A549 (cell line): ENCODE measurements at regions not wholly inside any gene's neighbourhood (a gene's known extent, or its start where the extent isn't known, plus 50 kb on each side); places are given as distances from the start of the nearest gene placed in this dataset.
"Not testable (repeated sequence)": the region's sequence is repeated elsewhere in the genome, so short reads cannot be mapped to it uniquely, and the experiment has no call there.

Experiments used
- ATAC-seq, 2 experiments: fragments of 200-7000 bp in 1 of 2; fragments of >200 bp in 1 of 2; cut with Nextera tagmentation in 1 of 2; cut with Tn5 transposase in 1 of 2; 3 replicates each; pipeline versions ENCODE4 v1.8.0 to v1.9.1; 2018 to 2020; ENCODE audit warnings: mild to moderate bottlenecking in 1 of 2, moderate library complexity in 1 of 2
- CTCF ChIA-PET: fragments of 300-600 bp; sonication (Branson Sonifier 250); formaldehyde crosslinking; extraction: SDS; loops from one replicate; lab custom pipeline; 2021; ENCODE audit warnings: antibody characterized with exemption, inconsistent platforms; lab: Yijun Ruan, JAX
- POLR2A ChIA-PET: fragments of 350-600 bp; formaldehyde crosslinking; extraction: SDS; loops from one replicate; lab custom pipeline; 2021; ENCODE audit warnings: antibody characterized with exemption, inconsistent platforms; lab: Yijun Ruan, JAX
- DNase-seq, 2 experiments: peaks; one replicate each; pipeline versions ENCODE4 v3.0.0 to v3.0.0-alpha.2; 2011 to 2016; ENCODE audit warnings: low read depth in 1 of 2, low spot score in 1 of 2
- FAIRE-seq: peaks from 2 replicates; lab custom pipeline; 2011; peaks lifted over from hg19 to GRCh38; lab: Jason Lieb, UNC
- H3K27ac ChIP-seq, 2 experiments: fragments of >200 bp; sonication (Bioruptor Twin); formaldehyde crosslinking; 3 replicates each; pipeline ENCODE4 v1.5.1; 2016 to 2017
- H3K4me1 ChIP-seq: fragments of >200 bp; sonication (Bioruptor Twin); formaldehyde crosslinking; 3 replicates; pipeline ENCODE4 v1.6.1; 2016
- H3K4me2 ChIP-seq: fragments of >200 bp; sonication (Bioruptor Twin); formaldehyde crosslinking; 3 replicates; pipeline ENCODE4 v1.6.1; 2016
- H3K4me3 ChIP-seq: fragments of >200 bp; sonication (Bioruptor Twin); formaldehyde crosslinking; 3 replicates; pipeline ENCODE4 v1.5.1; 2016
- H3K9me3 ChIP-seq: fragments of >200 bp; sonication (Bioruptor Twin); formaldehyde crosslinking; 3 replicates; pipeline ENCODE4 v1.6.1; 2016
- CBX8 ChIP-seq: fragments of 200-600 bp; sonication (generic); IDR thresholded peaks from 2 replicates; pipeline ENCODE4 v1.6.1; 2016
- CEBPB ChIP-seq, 2 experiments: fragments of >200 bp in 1 of 2; sonication (Bioruptor Twin) in 1 of 2; formaldehyde crosslinking in 1 of 2; IDR thresholded peaks; 2 replicates each; pipeline ENCODE4 v1.6.1; 2012 to 2016
- EHF ChIP-seq: fragments of 250-450 bp; sonication (Bioruptor Pico); IDR thresholded peaks from 2 replicates; pipeline ENCODE4 v1.5.0; 2020; ENCODE audit warnings: mild to moderate bottlenecking
- FOSB ChIP-seq: fragments of 250-450 bp; sonication (Bioruptor Pico); IDR thresholded peaks from 2 replicates; pipeline ENCODE4 v1.5.0; 2020; ENCODE audit warnings: mild to moderate bottlenecking, moderate library complexity
- NFE2L2 ChIP-seq: fragments of 150-350 bp; conservative IDR thresholded peaks from 2 replicates; pipeline ENCODE4 v1.6.1; 2014; ENCODE audit warnings: low read length
- PHF8 ChIP-seq: fragments of 200-600 bp; sonication (generic); IDR thresholded peaks from 2 replicates; pipeline ENCODE4 v1.6.1; 2016; ENCODE audit warnings: low read depth, mild to moderate bottlenecking, antibody characterized with exemption, moderate library complexity, borderline replicate concordance
- RAD21 ChIP-seq, 2 experiments: fragments of >200 bp in 1 of 2; sonication (Bioruptor Twin) in 1 of 2; formaldehyde crosslinking in 1 of 2; IDR thresholded peaks in 1 of 2; conservative IDR thresholded peaks in 1 of 2; 2 replicates in 1 of 2; 3 replicates in 1 of 2; pipeline ENCODE4 v1.6.1; 2012 to 2018; ENCODE audit warnings: inconsistent platforms in 1 of 2
- RCOR1 ChIP-seq: fragments of 150-350 bp; IDR thresholded peaks from 2 replicates; pipeline ENCODE4 v1.6.1; 2014; ENCODE audit warnings: antibody characterized with exemption, low read length, low read depth
- RFX5 ChIP-seq: fragments of 450-650 bp; IDR thresholded peaks from 2 replicates; pipeline ENCODE4 v1.7.1; 2014; ENCODE audit warnings: antibody characterized with exemption, mild to moderate bottlenecking, moderate library complexity
- TP53 ChIP-seq: fragments of 250-450 bp; sonication (Bioruptor Pico); IDR thresholded peaks from 2 replicates; pipeline ENCODE4 v1.5.0; 2021; ENCODE audit warnings: mild to moderate bottlenecking, moderate library complexity
- ZC3H11A ChIP-seq: fragments of 450-650 bp; IDR thresholded peaks from 2 replicates; pipeline ENCODE4 v1.6.1; 2014; ENCODE audit warnings: antibody characterized with exemption, mild to moderate bottlenecking
- ZFP36 ChIP-seq: fragments of 450-650 bp; IDR thresholded peaks from 2 replicates; pipeline ENCODE4 v1.6.1; 2014; ENCODE audit warnings: borderline replicate concordance; ENCODE audit not compliant: partially characterized antibody
- ZNF302 ChIP-seq: fragments of 250-450 bp; sonication (Bioruptor Pico); IDR thresholded peaks from 2 replicates; pipeline ENCODE4 v1.9.0; 2021; ENCODE audit warnings: inconsistent platforms, mild to moderate bottlenecking, moderate library complexity
- ZSCAN20 ChIP-seq: fragments of 250-450 bp; sonication (Bioruptor Pico); IDR thresholded peaks from 2 replicates; pipeline ENCODE4 v1.8.0; 2022; ENCODE audit warnings: mild to moderate bottlenecking, moderate library complexity
- WGBS: methylation state at CpG from one replicate; pipeline ENCODE4 v1.1.6; 2017; ENCODE audit errors: missing lambda C conversion rate; 5-methylcytosine and 5-hydroxymethylcytosine counted together
- TF ChIP-seq, protein P1 (sequence below): IDR thresholded peaks from 2 replicates; pipeline ENCODE4 v1.6.1; 2012
- TF ChIP-seq, protein P2 (sequence below): IDR thresholded peaks from 2 replicates; pipeline ENCODE4 v1.6.1; 2012
- TF ChIP-seq, protein P3 (sequence below): IDR thresholded peaks from 2 replicates; pipeline ENCODE4 v1.6.1; 2012; ENCODE audit warnings: low read depth, borderline replicate concordance
- TF ChIP-seq, protein P4 (sequence below): fragments of >200 bp; sonication (Bioruptor Twin); formaldehyde crosslinking; IDR thresholded peaks from 3 replicates; pipeline ENCODE4 v1.5.1; 2016
- TF ChIP-seq, protein P5 (sequence below): fragments of 450-650 bp; IDR thresholded peaks from 2 replicates; pipeline ENCODE4 v1.6.1; 2014; ENCODE audit warnings: antibody characterized with exemption
- TF ChIP-seq, protein P6 (sequence below): fragments of 250-450 bp; sonication (Bioruptor Pico); IDR thresholded peaks from 2 replicates; pipeline ENCODE4 v1.5.0; 2021; ENCODE audit warnings: mild to moderate bottlenecking, moderate library complexity, borderline replicate concordance
- TF ChIP-seq, protein P7 (sequence below): fragments of 150-350 bp; IDR thresholded peaks from 2 replicates; pipeline ENCODE4 v1.6.1; 2014; ENCODE audit warnings: low read depth, mild to moderate bottlenecking, low read length

DNA sequence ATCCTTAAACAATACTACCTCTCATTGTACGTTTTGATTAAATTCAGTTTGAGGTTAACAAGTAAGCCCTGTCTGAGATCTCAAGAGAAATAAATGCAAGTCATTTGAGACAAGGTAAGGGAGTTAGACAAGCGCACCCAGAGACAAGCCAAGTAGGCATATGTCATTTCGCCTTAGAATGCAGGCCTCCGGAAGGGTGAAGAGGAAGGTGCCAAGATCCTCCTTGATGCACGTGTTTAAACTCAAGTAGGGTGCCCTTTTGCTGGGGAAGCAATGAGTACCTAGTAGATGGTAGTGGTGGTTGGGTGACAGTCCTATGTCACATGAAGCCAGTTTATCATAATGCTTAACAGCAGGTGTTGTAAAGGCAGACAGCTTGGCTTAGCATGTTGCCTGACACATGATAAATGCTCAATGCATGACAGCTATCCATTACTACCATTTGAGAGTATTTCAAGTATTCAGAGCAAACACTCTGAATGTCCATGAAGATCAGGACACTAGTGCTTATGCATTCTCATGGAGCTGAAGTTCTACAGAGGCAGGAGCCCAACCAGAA is 415.9 kb downstream of the TMEM135 start:
- CTCF ChIA-PET, result interaction anchor here (1.3 kb wide), 1 partner anchor 32 kb away, joined by 4 read pairs; no protein-coding TSS in a partner anchor
- DNase-seq (no peak), ATAC-seq (no peak), FAIRE-seq (no peak)
- Histone ChIP-seq H3K27ac (no peak overlapping the region), H3K4me2 (no peak overlapping the region), H3K4me1 (no peaks in the 10 kb centered on the region), H3K4me3 (no peak overlapping the region), H3K9me3 (no peaks in the 10 kb centered on the region)
- WGBS, result 51% methylated on average over 5 of the region's 5 CpGs
- TF ChIP-seq, protein P1, sequence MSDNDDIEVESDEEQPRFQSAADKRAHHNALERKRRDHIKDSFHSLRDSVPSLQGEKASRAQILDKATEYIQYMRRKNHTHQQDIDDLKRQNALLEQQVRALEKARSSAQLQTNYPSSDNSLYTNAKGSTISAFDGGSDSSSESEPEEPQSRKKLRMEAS, result no peak
- no peak for TF ChIP-seq RCOR1
- no peak for TF ChIP-seq RAD21 (conservative IDR thresholded peaks at IDR 0.05 in 1 of 2, IDR thresholded peaks at IDR 0.05 in 1 of 2)
- 0 out of 2 replicates have a peak, but pooled peaks have one; percentile 12 for TF ChIP-seq NFE2L2
- no peak for TF ChIP-seq EHF (CRISPR knock-in tag)
- POLR2A ChIA-PET, result no interaction called here

DNA sequence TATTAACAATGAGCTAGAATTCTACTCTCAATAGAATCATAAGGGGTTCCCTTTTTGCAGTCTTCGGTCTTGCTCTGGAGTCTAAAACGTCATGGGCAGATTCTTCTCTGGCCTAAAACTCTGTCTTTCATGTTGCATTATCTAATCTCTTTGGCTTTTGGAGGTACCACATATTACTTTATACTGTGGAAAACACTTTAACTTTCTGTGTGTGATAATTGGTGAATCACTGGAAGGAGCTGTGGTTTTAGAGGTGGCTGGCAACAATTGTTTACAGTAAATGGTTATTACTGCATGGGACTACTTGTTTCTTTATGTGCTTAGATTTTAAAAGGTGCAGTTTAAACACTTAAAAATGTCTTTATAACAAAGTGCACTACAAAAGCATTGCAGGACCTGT is 414.3 kb downstream of the TMEM135 start:
- WGBS, result 31% methylated on average over 2 of the region's 2 CpGs

DNA sequence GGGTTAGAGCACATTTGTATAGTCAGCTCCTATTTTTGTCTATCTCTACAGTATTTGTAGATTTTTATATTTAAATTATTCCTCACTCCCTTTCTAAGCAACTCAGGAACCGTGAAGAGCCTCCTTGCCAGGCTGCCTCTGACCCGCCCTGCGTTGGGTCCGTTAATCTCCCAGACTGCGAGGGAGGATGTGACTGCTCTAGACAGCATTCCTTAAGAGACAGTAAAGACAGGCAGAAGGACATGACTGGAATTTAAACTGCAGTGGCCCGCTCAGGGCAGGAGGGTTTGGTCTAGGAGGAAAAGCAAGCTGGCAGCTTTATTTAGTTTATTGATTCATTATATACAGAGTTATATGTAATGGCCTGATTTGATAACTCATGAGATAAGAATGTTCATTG is 413.7 kb downstream of the TMEM135 start:
- WGBS, result 63% methylated on average over 6 of the region's 6 CpGs
- ATAC-seq, result no peak
- TF ChIP-seq FOSB (CRISPR knock-in tag), result no peak
- no peak for TF ChIP-seq ZSCAN20 (CRISPR knock-in tag)
- TF ChIP-seq, protein P2, sequence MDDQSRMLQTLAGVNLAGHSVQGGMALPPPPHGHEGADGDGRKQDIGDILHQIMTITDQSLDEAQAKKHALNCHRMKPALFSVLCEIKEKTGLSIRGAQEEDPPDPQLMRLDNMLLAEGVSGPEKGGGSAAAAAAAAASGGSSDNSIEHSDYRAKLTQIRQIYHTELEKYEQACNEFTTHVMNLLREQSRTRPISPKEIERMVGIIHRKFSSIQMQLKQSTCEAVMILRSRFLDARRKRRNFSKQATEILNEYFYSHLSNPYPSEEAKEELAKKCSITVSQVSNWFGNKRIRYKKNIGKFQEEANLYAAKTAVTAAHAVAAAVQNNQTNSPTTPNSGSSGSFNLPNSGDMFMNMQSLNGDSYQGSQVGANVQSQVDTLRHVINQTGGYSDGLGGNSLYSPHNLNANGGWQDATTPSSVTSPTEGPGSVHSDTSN, result no peak
- TF ChIP-seq ZFP36, result no peak
- TF ChIP-seq, protein P3, sequence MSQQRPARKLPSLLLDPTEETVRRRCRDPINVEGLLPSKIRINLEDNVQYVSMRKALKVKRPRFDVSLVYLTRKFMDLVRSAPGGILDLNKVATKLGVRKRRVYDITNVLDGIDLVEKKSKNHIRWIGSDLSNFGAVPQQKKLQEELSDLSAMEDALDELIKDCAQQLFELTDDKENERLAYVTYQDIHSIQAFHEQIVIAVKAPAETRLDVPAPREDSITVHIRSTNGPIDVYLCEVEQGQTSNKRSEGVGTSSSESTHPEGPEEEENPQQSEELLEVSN, result no peak
- TF ChIP-seq, protein P1, result no peak
- no peak for TF ChIP-seq ZNF302
- TF ChIP-seq, protein P4, sequence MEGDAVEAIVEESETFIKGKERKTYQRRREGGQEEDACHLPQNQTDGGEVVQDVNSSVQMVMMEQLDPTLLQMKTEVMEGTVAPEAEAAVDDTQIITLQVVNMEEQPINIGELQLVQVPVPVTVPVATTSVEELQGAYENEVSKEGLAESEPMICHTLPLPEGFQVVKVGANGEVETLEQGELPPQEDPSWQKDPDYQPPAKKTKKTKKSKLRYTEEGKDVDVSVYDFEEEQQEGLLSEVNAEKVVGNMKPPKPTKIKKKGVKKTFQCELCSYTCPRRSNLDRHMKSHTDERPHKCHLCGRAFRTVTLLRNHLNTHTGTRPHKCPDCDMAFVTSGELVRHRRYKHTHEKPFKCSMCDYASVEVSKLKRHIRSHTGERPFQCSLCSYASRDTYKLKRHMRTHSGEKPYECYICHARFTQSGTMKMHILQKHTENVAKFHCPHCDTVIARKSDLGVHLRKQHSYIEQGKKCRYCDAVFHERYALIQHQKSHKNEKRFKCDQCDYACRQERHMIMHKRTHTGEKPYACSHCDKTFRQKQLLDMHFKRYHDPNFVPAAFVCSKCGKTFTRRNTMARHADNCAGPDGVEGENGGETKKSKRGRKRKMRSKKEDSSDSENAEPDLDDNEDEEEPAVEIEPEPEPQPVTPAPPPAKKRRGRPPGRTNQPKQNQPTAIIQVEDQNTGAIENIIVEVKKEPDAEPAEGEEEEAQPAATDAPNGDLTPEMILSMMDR, result no peak
- FAIRE-seq, result no peak
- no peaks in the 10 kb centered on the region for H3K4me1 ChIP-seq
- no peaks in the 10 kb centered on the region for H3K9me3 ChIP-seq
- ChIA-PET CTCF (interaction anchor here (1.2 kb wide), 1 partner anchor 565 kb away, joined by 4 read pairs; no protein-coding TSS in a partner anchor), POLR2A (no interaction called here)
- DNase-seq, result no peak
- H3K4me2 ChIP-seq, result no peak overlapping the region
- no peak overlapping the region for H3K27ac ChIP-seq
- no peak overlapping the region for H3K4me3 ChIP-seq

More for the DNA sequence above, 414.3 kb downstream of the TMEM135 start:
- H3K4me1 ChIP-seq, H3K4me2 ChIP-seq, FAIRE-seq, POLR2A ChIA-PET, H3K9me3 ChIP-seq, DNase-seq, H3K27ac ChIP-seq, H3K4me3 ChIP-seq, ATAC-seq: not testable (repeated sequence)
- CTCF ChIA-PET, result interaction anchor here (1.2 kb wide), 1 partner anchor 564 kb away, joined by 4 read pairs; no protein-coding TSS in a partner anchor

DNA sequence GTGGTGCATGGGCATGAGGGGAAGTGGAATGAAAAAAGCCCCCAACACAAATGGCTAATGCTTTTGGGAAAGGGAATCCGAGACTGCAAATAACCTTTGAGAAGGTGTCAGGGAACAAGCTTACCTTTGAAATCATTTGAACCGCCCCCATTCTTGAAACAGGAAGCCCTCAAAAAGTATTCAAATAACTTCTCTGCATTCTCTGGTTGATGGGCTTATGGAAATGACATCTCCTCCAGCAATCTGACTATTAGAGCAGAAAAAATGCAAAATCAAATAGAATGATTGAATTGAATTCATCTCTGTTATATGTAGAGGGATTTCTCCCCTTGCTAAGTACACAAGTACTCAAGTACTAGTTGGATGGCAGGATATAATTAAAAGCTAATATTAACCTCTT is 409.9 kb downstream of the TMEM135 start:
- 9% methylated on average over 2 of the region's 2 CpGs for WGBS
- Histone ChIP-seq H3K4me3 (no peak overlapping the region), H3K4me2 (no peak overlapping the region), H3K4me1 (no peaks in the 10 kb centered on the region), H3K27ac (no peak overlapping the region), H3K9me3 (no peaks in the 10 kb centered on the region)
- FAIRE-seq (no peak), ATAC-seq (no peak), DNase-seq (no peak)
- ChIA-PET CTCF (no interaction called here), POLR2A (no interaction called here)
- no peak for TF ChIP-seq RFX5
- TF ChIP-seq CEBPB (IDR thresholded peaks at IDR 0.05), result no peak
- TF ChIP-seq, protein P5, sequence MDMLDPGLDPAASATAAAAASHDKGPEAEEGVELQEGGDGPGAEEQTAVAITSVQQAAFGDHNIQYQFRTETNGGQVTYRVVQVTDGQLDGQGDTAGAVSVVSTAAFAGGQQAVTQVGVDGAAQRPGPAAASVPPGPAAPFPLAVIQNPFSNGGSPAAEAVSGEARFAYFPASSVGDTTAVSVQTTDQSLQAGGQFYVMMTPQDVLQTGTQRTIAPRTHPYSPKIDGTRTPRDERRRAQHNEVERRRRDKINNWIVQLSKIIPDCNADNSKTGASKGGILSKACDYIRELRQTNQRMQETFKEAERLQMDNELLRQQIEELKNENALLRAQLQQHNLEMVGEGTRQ, result no peak
- TF ChIP-seq, protein P6, sequence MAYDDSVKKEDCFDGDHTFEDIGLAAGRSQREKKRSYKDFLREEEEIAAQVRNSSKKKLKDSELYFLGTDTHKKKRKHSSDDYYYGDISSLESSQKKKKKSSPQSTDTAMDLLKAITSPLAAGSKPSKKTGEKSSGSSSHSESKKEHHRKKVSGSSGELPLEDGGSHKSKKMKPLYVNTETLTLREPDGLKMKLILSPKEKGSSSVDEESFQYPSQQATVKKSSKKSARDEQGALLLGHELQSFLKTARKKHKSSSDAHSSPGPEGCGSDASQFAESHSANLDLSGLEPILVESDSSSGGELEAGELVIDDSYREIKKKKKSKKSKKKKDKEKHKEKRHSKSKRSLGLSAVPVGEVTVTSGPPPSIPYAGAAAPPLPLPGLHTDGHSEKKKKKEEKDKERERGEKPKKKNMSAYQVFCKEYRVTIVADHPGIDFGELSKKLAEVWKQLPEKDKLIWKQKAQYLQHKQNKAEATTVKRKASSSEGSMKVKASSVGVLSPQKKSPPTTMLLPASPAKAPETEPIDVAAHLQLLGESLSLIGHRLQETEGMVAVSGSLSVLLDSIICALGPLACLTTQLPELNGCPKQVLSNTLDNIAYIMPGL, result no peak
- no peak for TF ChIP-seq RCOR1
- TF ChIP-seq FOSB (CRISPR knock-in tag), result no peak
- TF ChIP-seq CBX8, result no peak
- no peak for TF ChIP-seq TP53 (CRISPR knock-in tag)
- TF ChIP-seq ZC3H11A, result no peak
- TF ChIP-seq, protein P7, sequence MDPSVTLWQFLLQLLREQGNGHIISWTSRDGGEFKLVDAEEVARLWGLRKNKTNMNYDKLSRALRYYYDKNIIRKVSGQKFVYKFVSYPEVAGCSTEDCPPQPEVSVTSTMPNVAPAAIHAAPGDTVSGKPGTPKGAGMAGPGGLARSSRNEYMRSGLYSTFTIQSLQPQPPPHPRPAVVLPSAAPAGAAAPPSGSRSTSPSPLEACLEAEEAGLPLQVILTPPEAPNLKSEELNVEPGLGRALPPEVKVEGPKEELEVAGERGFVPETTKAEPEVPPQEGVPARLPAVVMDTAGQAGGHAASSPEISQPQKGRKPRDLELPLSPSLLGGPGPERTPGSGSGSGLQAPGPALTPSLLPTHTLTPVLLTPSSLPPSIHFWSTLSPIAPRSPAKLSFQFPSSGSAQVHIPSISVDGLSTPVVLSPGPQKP, result no peak
- no peak for TF ChIP-seq PHF8
- TF ChIP-seq EHF (CRISPR knock-in tag), result no peak
